Sigmoid colon (tissue), 4 donors: ENCODE measurements at regions not wholly inside any gene's neighbourhood (a gene's known extent, or its start where the extent isn't known, plus 50 kb on each side); places are given as distances from the start of the nearest gene placed in this dataset.

Source experiments
- EP300 ChIP-seq, 4 donors: sonication (generic); formaldehyde crosslinking; IDR thresholded peaks; one replicate each; pipeline ENCODE4 v1.6.1; 2017; ENCODE audit warnings: antibody characterized with exemption in 4 of 4
- POLR2A ChIP-seq, 2 donors: fragments of 450-650 bp; IDR thresholded peaks; one replicate each; pipeline ENCODE4 v1.6.1; 2016; ENCODE audit warnings: antibody characterized with exemption in 2 of 2, mild to moderate bottlenecking in 2 of 2, moderate library complexity in 2 of 2
- POLR2AphosphoS5 ChIP-seq, 4 donors: sonication (generic); formaldehyde crosslinking; IDR thresholded peaks; one replicate each; pipeline ENCODE4 v1.6.1; 2017; ENCODE audit warnings: antibody characterized with exemption in 4 of 4
- TF ChIP-seq, protein P1 (sequence below), 4 experiments: fragments of 450-650 bp in 3 of 4; fragments of 200-600 bp in 1 of 4; IDR thresholded peaks; one replicate each; pipeline ENCODE4 v1.5.1; 2016 to 2019; ENCODE audit warnings: antibody characterized with exemption in 4 of 4, mild to moderate bottlenecking in 3 of 4, moderate library complexity in 2 of 4

DNA sequence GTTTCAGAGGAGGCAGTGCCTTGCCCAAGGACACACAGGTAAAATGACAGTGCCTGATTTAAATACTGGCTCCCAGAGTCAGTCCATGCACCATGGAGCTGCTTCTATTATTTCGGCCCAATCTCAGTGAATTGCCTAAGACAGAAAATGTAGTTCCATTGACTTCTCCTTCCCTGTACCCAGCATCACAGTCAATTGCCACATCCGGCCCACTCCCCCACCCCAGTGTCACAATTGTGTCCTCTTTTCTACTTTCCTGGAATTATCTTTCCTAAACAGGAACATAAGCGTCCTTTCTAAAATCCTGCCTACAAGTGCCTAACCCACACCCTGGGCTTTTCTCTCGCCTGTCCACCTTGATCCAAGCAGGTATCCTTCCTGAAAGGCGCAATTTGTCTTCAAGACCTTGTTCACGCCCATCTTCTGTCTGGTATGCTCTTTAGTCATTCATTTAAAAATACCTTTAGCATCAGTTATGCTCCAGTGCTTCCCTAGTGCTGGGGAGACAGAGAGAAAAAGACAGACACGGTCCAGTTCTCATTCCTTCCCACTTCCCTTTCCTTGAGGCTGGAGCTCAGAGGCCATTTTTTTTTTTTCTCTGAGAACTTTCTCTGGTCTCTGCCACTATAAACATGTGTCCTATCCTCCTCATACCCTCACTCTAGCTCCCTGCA is 411.4 kb downstream of the LIG4 start:
- TF ChIP-seq, protein P1, sequence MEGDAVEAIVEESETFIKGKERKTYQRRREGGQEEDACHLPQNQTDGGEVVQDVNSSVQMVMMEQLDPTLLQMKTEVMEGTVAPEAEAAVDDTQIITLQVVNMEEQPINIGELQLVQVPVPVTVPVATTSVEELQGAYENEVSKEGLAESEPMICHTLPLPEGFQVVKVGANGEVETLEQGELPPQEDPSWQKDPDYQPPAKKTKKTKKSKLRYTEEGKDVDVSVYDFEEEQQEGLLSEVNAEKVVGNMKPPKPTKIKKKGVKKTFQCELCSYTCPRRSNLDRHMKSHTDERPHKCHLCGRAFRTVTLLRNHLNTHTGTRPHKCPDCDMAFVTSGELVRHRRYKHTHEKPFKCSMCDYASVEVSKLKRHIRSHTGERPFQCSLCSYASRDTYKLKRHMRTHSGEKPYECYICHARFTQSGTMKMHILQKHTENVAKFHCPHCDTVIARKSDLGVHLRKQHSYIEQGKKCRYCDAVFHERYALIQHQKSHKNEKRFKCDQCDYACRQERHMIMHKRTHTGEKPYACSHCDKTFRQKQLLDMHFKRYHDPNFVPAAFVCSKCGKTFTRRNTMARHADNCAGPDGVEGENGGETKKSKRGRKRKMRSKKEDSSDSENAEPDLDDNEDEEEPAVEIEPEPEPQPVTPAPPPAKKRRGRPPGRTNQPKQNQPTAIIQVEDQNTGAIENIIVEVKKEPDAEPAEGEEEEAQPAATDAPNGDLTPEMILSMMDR (IDR thresholded peaks at IDR 0.05): no peak
- TF ChIP-seq POLR2A (IDR thresholded peaks at IDR 0.05): no peak
- no peak for TF ChIP-seq POLR2AphosphoS5 (IDR thresholded peaks at IDR 0.05)
- no peak for TF ChIP-seq EP300 (IDR thresholded peaks at IDR 0.05)
